H1 (cell line): ENCODE measurements at regions not wholly inside any gene's neighbourhood (a gene's known extent, or its start where the extent isn't known, plus 50 kb on each side); places are given as distances from the start of the nearest gene placed in this dataset.

Experiments used
- CTCF ChIA-PET: fragments of 300-600 bp; sonication (Branson Sonifier 250); formaldehyde crosslinking; loops from one replicate; lab custom pipeline; 2021; ENCODE audit not compliant: partially characterized antibody; lab: Charles Lee
- POLR2A ChIA-PET: fragments of 300-600 bp; sonication (Branson Sonifier 250); formaldehyde crosslinking; loops from one replicate; lab custom pipeline; 2021; ENCODE audit warnings: inconsistent platforms; ENCODE audit not compliant: partially characterized antibody; lab: Charles Lee
- DNase-seq, 2 experiments: peaks; one replicate each; pipeline versions ENCODE4 v3.0.0 to v3.0.0-alpha.2; 2010 to 2022; ENCODE audit warnings: low spot score in 2 of 2, low read depth in 1 of 2, mixed read lengths in 1 of 2
- FAIRE-seq: peaks from 2 replicates; lab custom pipeline; 2011; peaks lifted over from hg19 to GRCh38; lab: Jason Lieb, UNC
- H2AFZ ChIP-seq: 2 replicates; pipeline ENCODE4 v1.8.1; 2012; ENCODE audit warnings: low read length, inconsistent platforms
- H2AK5ac ChIP-seq: 2 replicates; pipeline ENCODE4 v1.6.1; 2013; ENCODE audit warnings: low read depth, low read length
- H2BK120ac ChIP-seq: replicated peaks from 2 replicates; pipeline ENCODE3; 2013; ENCODE audit warnings: low read depth, low read length, inconsistent platforms
- H2BK12ac ChIP-seq: 2 replicates; pipeline ENCODE4 v1.6.1; 2013; ENCODE audit warnings: low read depth, low read length
- H2BK15ac ChIP-seq: 2 replicates; pipeline ENCODE4 v1.6.1; 2013; ENCODE audit warnings: low read length
- H2BK20ac ChIP-seq: 2 replicates; pipeline ENCODE4 v1.6.1; 2013; ENCODE audit warnings: low read length
- H2BK5ac ChIP-seq: 2 replicates; pipeline ENCODE4 v1.6.1; 2013; ENCODE audit warnings: low read depth, low read length
- H3K14ac ChIP-seq: 2 replicates; pipeline ENCODE4 v1.6.1; 2013; ENCODE audit warnings: inconsistent platforms; ENCODE audit not compliant: insufficient read length
- H3K18ac ChIP-seq: 2 replicates; pipeline ENCODE4 v1.6.1; 2013; ENCODE audit warnings: low read length; ENCODE audit errors: extremely low read depth
- H3K23ac ChIP-seq: 2 replicates; pipeline ENCODE4 v1.6.1; 2013; ENCODE audit warnings: inconsistent platforms; ENCODE audit not compliant: insufficient read length
- H3K23me2 ChIP-seq: 2 replicates; pipeline ENCODE4 v1.6.1; 2013; ENCODE audit warnings: low read depth, low read length
- H3K27ac ChIP-seq: 2 replicates; pipeline ENCODE4 v1.6.1; 2011; ENCODE audit warnings: low read depth, low read length, inconsistent platforms
- H3K27me3 ChIP-seq, 4 experiments: replicated peaks in 1 of 4; 1 replicate in 1 of 4; 2 replicates in 3 of 4; pipeline versions ENCODE4 v1.6.1 to v1.8.1; 2011 to 2013; ENCODE audit warnings: low read length in 3 of 4, mild to moderate bottlenecking in 3 of 4, inconsistent platforms in 2 of 4, mixed read lengths in 2 of 4, moderate library complexity in 1 of 4; ENCODE audit not compliant: control insufficient read depth in 3 of 4, insufficient read depth in 3 of 4; ENCODE audit errors: extremely low read depth in 1 of 4
- H3K36me3 ChIP-seq, 4 experiments: 2 replicates each; pipeline versions ENCODE4 v1.6.1 to v1.8.1; 2011 to 2013; ENCODE audit warnings: mild to moderate bottlenecking in 4 of 4, low read length in 3 of 4, moderate library complexity in 2 of 4, control low read depth in 1 of 4, inconsistent platforms in 1 of 4; ENCODE audit not compliant: insufficient read depth in 4 of 4, control insufficient read depth in 2 of 4
- H3K4ac ChIP-seq: replicated peaks from 2 replicates; pipeline ENCODE3; 2013; ENCODE audit warnings: low read length, low read depth, mixed read lengths, inconsistent platforms; ENCODE audit not compliant: insufficient read length
- H3K4me1 ChIP-seq, 4 experiments: replicated peaks in 1 of 4; 1 replicate in 1 of 4; 2 replicates in 3 of 4; pipeline versions ENCODE4 v1.6.1 to v1.8.1; 2011 to 2013; ENCODE audit warnings: low read length in 3 of 4, inconsistent platforms in 2 of 4, mixed read lengths in 1 of 4; ENCODE audit not compliant: insufficient read depth in 4 of 4, control insufficient read depth in 3 of 4
- H3K4me2 ChIP-seq, 2 experiments: 2 replicates each; pipeline versions ENCODE4 v1.6.1 to v1.8.1; 2011 to 2013; ENCODE audit warnings: low read depth in 2 of 2, low read length in 2 of 2, control low read depth in 1 of 2, inconsistent platforms in 1 of 2, mild to moderate bottlenecking in 1 of 2; ENCODE audit not compliant: insufficient read depth in 1 of 2
- H3K4me3 ChIP-seq, 4 experiments: fragments of 200-600, 300-600 bp in 1 of 4; sonication (generic), shearing (Covaris generic), sonication (Bioruptor Twin) in 1 of 4; 2 replicates each; pipeline versions ENCODE4 v1.5.1 to v1.8.1; 2011 to 2016; ENCODE audit warnings: low read length in 4 of 4, low read depth in 3 of 4, control low read depth in 2 of 4, inconsistent platforms in 2 of 4, mild to moderate bottlenecking in 2 of 4, mixed read lengths in 1 of 4, moderate library complexity in 1 of 4; ENCODE audit not compliant: insufficient read depth in 2 of 4; ENCODE audit errors: extremely low read depth in 1 of 4
- H3K56ac ChIP-seq: replicated peaks from 2 replicates; pipeline ENCODE3; 2013; ENCODE audit warnings: low read depth, mild to moderate bottlenecking, mixed read lengths, low read length, inconsistent platforms; ENCODE audit not compliant: insufficient read length
- H3K79me1 ChIP-seq: 2 replicates; pipeline ENCODE4 v1.6.1; 2013; ENCODE audit warnings: low read depth, low read length, control low read depth
- H3K79me2 ChIP-seq, 2 experiments: 2 replicates each; pipeline versions ENCODE4 v1.6.1 to v1.8.1; 2012 to 2013; ENCODE audit warnings: low read length in 2 of 2, mild to moderate bottlenecking in 2 of 2, inconsistent platforms in 1 of 2; ENCODE audit not compliant: insufficient read depth in 2 of 2, control insufficient read depth in 1 of 2
- H3K9ac ChIP-seq, 4 experiments: replicated peaks in 1 of 4; 1 replicate in 1 of 4; 2 replicates in 3 of 4; pipeline versions ENCODE4 v1.6.1 to v1.8.1; 2011 to 2013; ENCODE audit warnings: low read depth in 3 of 4, low read length in 3 of 4, control low read depth in 2 of 4, mild to moderate bottlenecking in 2 of 4, moderate library complexity in 2 of 4, inconsistent platforms in 1 of 4; ENCODE audit errors: extremely low read depth in 1 of 4
- H3K9me3 ChIP-seq, 2 experiments: 2 replicates each; pipeline versions ENCODE4 v1.6.1 to v1.8.1; 2012 to 2013; ENCODE audit warnings: mild to moderate bottlenecking in 2 of 2, moderate library complexity in 2 of 2, control low read depth in 1 of 2, inconsistent platforms in 1 of 2, low read depth in 1 of 2, low read length in 1 of 2, mixed read lengths in 1 of 2; ENCODE audit not compliant: insufficient read depth in 2 of 2
- H4K20me1 ChIP-seq, 2 experiments: replicated peaks in 1 of 2; 2 replicates each; pipeline versions ENCODE3 to v1.8.1; 2011 to 2013; ENCODE audit warnings: inconsistent platforms in 2 of 2, low read length in 2 of 2, mild to moderate bottlenecking in 1 of 2; ENCODE audit not compliant: insufficient read depth in 2 of 2, control insufficient read depth in 1 of 2
- H4K5ac ChIP-seq: 2 replicates; pipeline ENCODE4 v1.6.1; 2013; ENCODE audit warnings: low read length, low read depth, mixed read lengths, inconsistent platforms; ENCODE audit not compliant: insufficient read length
- H4K8ac ChIP-seq: 2 replicates; pipeline ENCODE4 v1.8.0; 2013; ENCODE audit warnings: mild to moderate bottlenecking, moderate library complexity, low read length, inconsistent platforms; ENCODE audit not compliant: insufficient read depth; ENCODE audit errors: extremely low read depth
- H4K91ac ChIP-seq: replicated peaks from 2 replicates; pipeline ENCODE3; 2013; ENCODE audit warnings: low read length, mixed read lengths, inconsistent platforms; ENCODE audit not compliant: insufficient read length
- BRCA1 ChIP-seq: IDR thresholded peaks from 2 replicates; pipeline ENCODE4 v1.6.1; 2012; ENCODE audit warnings: low read depth, low read length, improper control_type of control experiment
- CEBPB ChIP-seq: IDR thresholded peaks from 2 replicates; pipeline ENCODE4 v1.6.1; 2012; ENCODE audit warnings: low read depth, low read length
- CTBP2 ChIP-seq: IDR thresholded peaks from 2 replicates; pipeline ENCODE4 v1.7.0; 2011; ENCODE audit warnings: borderline replicate concordance, mild to moderate bottlenecking, moderate library complexity, mixed read lengths, low read length; ENCODE audit not compliant: insufficient read depth, insufficient read length
- FOSL1 ChIP-seq: IDR thresholded peaks from 2 replicates; pipeline ENCODE4 v1.6.1; 2011; ENCODE audit warnings: mild to moderate bottlenecking, low read depth, low read length, moderate library complexity; ENCODE audit not compliant: insufficient read depth
- MAX ChIP-seq: IDR thresholded peaks from 2 replicates; pipeline ENCODE4 v1.6.1; 2012; ENCODE audit warnings: inconsistent platforms
- NANOG ChIP-seq: IDR thresholded peaks from 2 replicates; pipeline ENCODE4 v1.6.1; 2011; ENCODE audit warnings: low read length, low read depth, mild to moderate bottlenecking, inconsistent platforms; ENCODE audit not compliant: insufficient read depth, poor library complexity, severe bottlenecking
- POLR2AphosphoS5 ChIP-seq: IDR thresholded peaks from 2 replicates; pipeline ENCODE4 v1.6.1; 2011; ENCODE audit warnings: low read depth, low read length
- RBBP5 ChIP-seq: IDR thresholded peaks from 2 replicates; pipeline ENCODE4 v1.7.1; 2012; ENCODE audit warnings: low read depth, mild to moderate bottlenecking, inconsistent platforms, low read length, moderate library complexity, borderline replicate concordance
- RFX5 ChIP-seq: IDR thresholded peaks from 2 replicates; pipeline ENCODE4 v1.6.1; 2011; ENCODE audit warnings: low read depth, low read length, improper control_type of control experiment, borderline replicate concordance
- SAP30 ChIP-seq: fragments of 300-600 bp; sonication (generic); IDR thresholded peaks from 2 replicates; pipeline ENCODE4 v1.7.1; 2012; ENCODE audit warnings: low read length, moderate library complexity, mild to moderate bottlenecking, inconsistent platforms; ENCODE audit not compliant: insufficient read depth, insufficient replicate concordance
- SIX5 ChIP-seq: IDR thresholded peaks from 2 replicates; pipeline ENCODE4 v1.6.1; 2011; ENCODE audit warnings: mild to moderate bottlenecking, low read depth, low read length
- TBP ChIP-seq: IDR thresholded peaks from 2 replicates; pipeline ENCODE4 v1.6.1; 2011; ENCODE audit warnings: low read depth, low read length, improper control_type of control experiment
- TCF12 ChIP-seq: IDR thresholded peaks from 2 replicates; pipeline ENCODE4 v1.6.1; 2011; ENCODE audit warnings: low read depth, mild to moderate bottlenecking, low read length
- WGBS, 2 experiments: shearing (Covaris generic) in 1 of 2; methylation state at CpG; one replicate each; pipeline versions ENCODE4 v1.1.6 to v1.1.7; 2013 to 2015; ENCODE audit warnings: low lambda C conversion rate in 2 of 2, mixed read lengths in 2 of 2, inconsistent platforms in 1 of 2, low coverage in 1 of 2, missing lambda C conversion rate in 1 of 2; ENCODE audit not compliant: insufficient replicate concordance in 2 of 2, insufficient coverage in 1 of 2, insufficient read length in 1 of 2; ENCODE audit errors: extremely low coverage in 1 of 2, missing lambda C conversion rate in 1 of 2; 5-methylcytosine and 5-hydroxymethylcytosine counted together
- TF ChIP-seq, protein P1 (sequence below): IDR thresholded peaks from 2 replicates; pipeline ENCODE4 v1.6.1; 2011; ENCODE audit warnings: low read depth, mild to moderate bottlenecking, low read length; ENCODE audit not compliant: insufficient read depth

DNA sequence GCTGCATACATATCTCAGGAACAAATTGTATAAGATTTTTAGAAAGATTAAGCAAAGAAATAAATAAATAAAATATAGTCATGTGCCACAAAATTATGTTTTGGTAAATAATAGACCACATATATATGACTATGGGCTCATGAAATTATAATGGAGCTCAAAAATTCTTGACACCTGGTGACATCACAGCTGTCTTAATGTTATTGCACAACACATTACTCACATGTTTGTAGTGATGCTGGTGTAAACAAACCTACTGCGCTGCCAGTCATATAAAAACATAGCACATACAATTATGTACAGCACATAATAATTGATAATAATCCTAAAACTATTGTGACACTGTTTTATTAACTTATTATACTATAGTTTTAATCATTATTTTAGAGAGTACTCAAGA lies 1159.1 kb downstream of the SI start:
- Histone ChIP-seq H2BK15ac (no peak overlapping the region), H4K8ac (no peak overlapping the region), H3K56ac (no peak overlapping the region), H2AK5ac (no peak overlapping the region), H3K18ac (no peak overlapping the region), H3K4me3 (no peak overlapping the region), H3K9me3 (peaks cover 0 to 3% of the 10 kb centered on the region in 2 experiments; a peak in 1 of 4 replicates), H3K4ac (no peak overlapping the region), H3K9ac (no peak overlapping the region), H2BK5ac (no peak overlapping the region), H2AFZ (no peak overlapping the region), H3K36me3 (no peaks in the 10 kb centered on the region; a peak in 1 of 8 replicates), H4K20me1 (no peaks in the 10 kb centered on the region), H3K14ac (no peak overlapping the region), H2BK20ac (no peak overlapping the region), H3K4me2 (no peak overlapping the region), H4K91ac (no peak overlapping the region), H4K5ac (no peak overlapping the region), H2BK120ac (no peak overlapping the region), H3K23me2 (no peaks in the 10 kb centered on the region), H3K4me1 (peaks cover 0 to 3% (median 0%) of the 10 kb centered on the region in 4 experiments; a peak in 1 of 7 replicates), H3K27me3 (no peaks in the 10 kb centered on the region), H3K23ac (no peak overlapping the region), H3K79me1 (no peaks in the 10 kb centered on the region), H3K79me2 (no peaks in the 10 kb centered on the region), H3K27ac (no peak overlapping the region), H2BK12ac (no peak overlapping the region)
- FAIRE-seq (no peak), DNase-seq (no peak)
- POLR2A ChIA-PET = no interaction called here
- CTCF ChIA-PET = no interaction called here
- WGBS, 2 experiments = 88% methylated on average over 1 of the region's 1 CpG; no CpG with 5 or more reads in 1 of the 2 experiments
- TF ChIP-seq TBP (no peak), POLR2AphosphoS5 (no peak), SIX5 (no peak), RBBP5 (no peak), SAP30 (no peak), TCF12 (no peak), CEBPB (no peak), CTBP2 (no peak), BRCA1 (no peak), RFX5 (no peak), FOSL1 (no peak), MAX (no peak), NANOG (no peak)
- TF ChIP-seq, protein P1, sequence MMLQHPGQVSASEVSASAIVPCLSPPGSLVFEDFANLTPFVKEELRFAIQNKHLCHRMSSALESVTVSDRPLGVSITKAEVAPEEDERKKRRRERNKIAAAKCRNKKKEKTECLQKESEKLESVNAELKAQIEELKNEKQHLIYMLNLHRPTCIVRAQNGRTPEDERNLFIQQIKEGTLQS = no peak
